GM23338 (cell line): ENCODE measurements at regions not wholly inside any gene's neighbourhood (a gene's known extent, or its start where the extent isn't known, plus 50 kb on each side); places are given as distances from the start of the nearest gene placed in this dataset.
A peak's percentile ranks its signal among the peaks of the same experiment; 100 is the strongest.

Source experiments
- ATAC-seq: fragments of 200-7000 bp; cut with Tn5 transposase; 3 replicates; pipeline ENCODE4 v1.9.1; 2020
- DNase-seq: peaks from one replicate; pipeline ENCODE4 v3.0.0-alpha.2; 2015; ENCODE audit warnings: low spot score
- H2AFZ ChIP-seq: fragments of 200-600 bp; sonication (generic); 2 replicates; pipeline ENCODE4 v1.8.0; 2016; ENCODE audit warnings: antibody characterized with exemption, mild to moderate bottlenecking, moderate library complexity
- H3F3A ChIP-seq: fragments of 200-600 bp; sonication (generic); replicated peaks from 2 replicates; pipeline ENCODE4 v1.8.0; 2017; ENCODE audit warnings: antibody characterized with exemption, mixed run types, low read depth
- H3K27ac ChIP-seq: fragments of 200-600 bp; sonication (generic); 2 replicates; pipeline ENCODE4 v1.6.1; 2016; ENCODE audit warnings: low read depth
- H3K27me3 ChIP-seq: fragments of 200-600 bp; sonication (generic); 2 replicates; pipeline ENCODE4 v1.8.0; 2016; ENCODE audit warnings: mild to moderate bottlenecking, mixed run types, moderate library complexity; ENCODE audit not compliant: insufficient read depth
- H3K36me3 ChIP-seq: fragments of 200-600 bp; sonication (generic); 2 replicates; pipeline ENCODE4 v1.8.0; 2016; ENCODE audit warnings: mild to moderate bottlenecking; ENCODE audit not compliant: insufficient read depth
- H3K4me1 ChIP-seq: fragments of 200-600 bp; sonication (generic); 2 replicates; pipeline ENCODE4 v1.8.0; 2016; ENCODE audit warnings: mild to moderate bottlenecking, moderate library complexity; ENCODE audit not compliant: insufficient read depth
- H3K4me2 ChIP-seq: fragments of 200-600 bp; sonication (generic); 2 replicates; pipeline ENCODE4 v1.7.1; 2017; ENCODE audit warnings: mixed run types
- H3K4me3 ChIP-seq: fragments of 200-600 bp; sonication (generic); 2 replicates; pipeline ENCODE4 v1.6.1; 2016; ENCODE audit warnings: mixed run types
- H3K79me2 ChIP-seq: fragments of 200-600 bp; sonication (generic); replicated peaks from 2 replicates; pipeline ENCODE4 v1.8.0; 2017; ENCODE audit warnings: mild to moderate bottlenecking; ENCODE audit not compliant: insufficient read depth
- H3K9me2 ChIP-seq: fragments of 200-600 bp; sonication (generic); 2 replicates; pipeline ENCODE4 v1.8.0; 2017; ENCODE audit not compliant: insufficient read depth
- H4K20me1 ChIP-seq: fragments of 200-600 bp; sonication (generic); replicated peaks from 2 replicates; pipeline ENCODE4 v1.8.0; 2017; ENCODE audit warnings: mild to moderate bottlenecking; ENCODE audit not compliant: insufficient read depth
- H3K27ac Mint-ChIP-seq: 2 replicates; pipeline ENCODE4 v1.8.0; 2020; ENCODE audit warnings: inconsistent platforms, mild to moderate bottlenecking, moderate library complexity, mixed read lengths
- H3K27me3 Mint-ChIP-seq: 3 replicates; pipeline ENCODE4 v1.8.0; 2022; ENCODE audit warnings: low read depth, mild to moderate bottlenecking, moderate library complexity, mixed read lengths, inconsistent platforms; ENCODE audit not compliant: insufficient read depth, poor library complexity
- H3K36me3 Mint-ChIP-seq: 3 replicates; pipeline ENCODE4 v1.8.0; 2021; ENCODE audit warnings: low read depth, mild to moderate bottlenecking, inconsistent platforms, moderate library complexity, mixed read lengths
- H3K4me1 Mint-ChIP-seq: 3 replicates; pipeline ENCODE4 v1.8.0; 2020; ENCODE audit warnings: mild to moderate bottlenecking, inconsistent platforms, mixed read lengths
- H3K4me3 Mint-ChIP-seq: 3 replicates; pipeline ENCODE4 v1.8.0; 2021; ENCODE audit warnings: moderate library complexity, mild to moderate bottlenecking, inconsistent platforms, mixed read lengths
- H3K9me3 Mint-ChIP-seq: 3 replicates; pipeline ENCODE4 v1.8.0; 2020; ENCODE audit warnings: moderate library complexity, mild to moderate bottlenecking, inconsistent platforms, mixed read lengths
- CREB1 ChIP-seq: fragments of 250-450 bp; sonication (Bioruptor Pico); IDR thresholded peaks from 2 replicates; pipeline ENCODE4 v1.5.0; 2020; ENCODE audit warnings: low read depth, mild to moderate bottlenecking, moderate library complexity
- EZH2phosphoT487 ChIP-seq: fragments of 200-600 bp; sonication (generic); IDR thresholded peaks from one replicate; pipeline ENCODE4 v1.8.1; 2018; ENCODE audit warnings: antibody characterized with exemption; ENCODE audit not compliant: unreplicated experiment
- POLR2AphosphoS5 ChIP-seq: IDR thresholded peaks from 2 replicates; pipeline ENCODE4 v1.6.1; 2016; ENCODE audit warnings: antibody characterized with exemption, low read depth
- ZNF114 ChIP-seq: fragments of 250-450 bp; sonication (Bioruptor Pico); IDR thresholded peaks from 2 replicates; pipeline ENCODE4 v1.5.0; 2020; ENCODE audit warnings: mild to moderate bottlenecking, moderate library complexity
- ZNF331 ChIP-seq: fragments of 250-450 bp; sonication (Bioruptor Pico); IDR thresholded peaks from 2 replicates; pipeline ENCODE4 v1.5.0; 2020; ENCODE audit warnings: low read depth, mild to moderate bottlenecking, moderate library complexity
- TF ChIP-seq, protein P1 (sequence below): fragments of 250-450 bp; sonication (Bioruptor Pico); IDR thresholded peaks from 2 replicates; pipeline ENCODE4 v1.5.0; 2020; ENCODE audit warnings: mild to moderate bottlenecking, moderate library complexity
- TF ChIP-seq, protein P2 (sequence below), 2 experiments: fragments of 200-600 bp in 1 of 2; sonication (generic) in 1 of 2; conservative IDR thresholded peaks; 2 replicates each; pipeline versions ENCODE4 v1.5.1 to v1.6.1; 2016 to 2017; ENCODE audit warnings: antibody characterized with exemption in 2 of 2, low read depth in 2 of 2, mild to moderate bottlenecking in 2 of 2, moderate library complexity in 1 of 2
- TF ChIP-seq, protein P3 (sequence below): IDR thresholded peaks from one replicate; pipeline ENCODE4 v1.6.1; 2018; ENCODE audit warnings: antibody characterized with exemption; ENCODE audit not compliant: unreplicated experiment

GRCh38 chr2:7288484-7288883 is 371.3 kb downstream of the RNF144A start (continued):
- TF ChIP-seq, protein P1, sequence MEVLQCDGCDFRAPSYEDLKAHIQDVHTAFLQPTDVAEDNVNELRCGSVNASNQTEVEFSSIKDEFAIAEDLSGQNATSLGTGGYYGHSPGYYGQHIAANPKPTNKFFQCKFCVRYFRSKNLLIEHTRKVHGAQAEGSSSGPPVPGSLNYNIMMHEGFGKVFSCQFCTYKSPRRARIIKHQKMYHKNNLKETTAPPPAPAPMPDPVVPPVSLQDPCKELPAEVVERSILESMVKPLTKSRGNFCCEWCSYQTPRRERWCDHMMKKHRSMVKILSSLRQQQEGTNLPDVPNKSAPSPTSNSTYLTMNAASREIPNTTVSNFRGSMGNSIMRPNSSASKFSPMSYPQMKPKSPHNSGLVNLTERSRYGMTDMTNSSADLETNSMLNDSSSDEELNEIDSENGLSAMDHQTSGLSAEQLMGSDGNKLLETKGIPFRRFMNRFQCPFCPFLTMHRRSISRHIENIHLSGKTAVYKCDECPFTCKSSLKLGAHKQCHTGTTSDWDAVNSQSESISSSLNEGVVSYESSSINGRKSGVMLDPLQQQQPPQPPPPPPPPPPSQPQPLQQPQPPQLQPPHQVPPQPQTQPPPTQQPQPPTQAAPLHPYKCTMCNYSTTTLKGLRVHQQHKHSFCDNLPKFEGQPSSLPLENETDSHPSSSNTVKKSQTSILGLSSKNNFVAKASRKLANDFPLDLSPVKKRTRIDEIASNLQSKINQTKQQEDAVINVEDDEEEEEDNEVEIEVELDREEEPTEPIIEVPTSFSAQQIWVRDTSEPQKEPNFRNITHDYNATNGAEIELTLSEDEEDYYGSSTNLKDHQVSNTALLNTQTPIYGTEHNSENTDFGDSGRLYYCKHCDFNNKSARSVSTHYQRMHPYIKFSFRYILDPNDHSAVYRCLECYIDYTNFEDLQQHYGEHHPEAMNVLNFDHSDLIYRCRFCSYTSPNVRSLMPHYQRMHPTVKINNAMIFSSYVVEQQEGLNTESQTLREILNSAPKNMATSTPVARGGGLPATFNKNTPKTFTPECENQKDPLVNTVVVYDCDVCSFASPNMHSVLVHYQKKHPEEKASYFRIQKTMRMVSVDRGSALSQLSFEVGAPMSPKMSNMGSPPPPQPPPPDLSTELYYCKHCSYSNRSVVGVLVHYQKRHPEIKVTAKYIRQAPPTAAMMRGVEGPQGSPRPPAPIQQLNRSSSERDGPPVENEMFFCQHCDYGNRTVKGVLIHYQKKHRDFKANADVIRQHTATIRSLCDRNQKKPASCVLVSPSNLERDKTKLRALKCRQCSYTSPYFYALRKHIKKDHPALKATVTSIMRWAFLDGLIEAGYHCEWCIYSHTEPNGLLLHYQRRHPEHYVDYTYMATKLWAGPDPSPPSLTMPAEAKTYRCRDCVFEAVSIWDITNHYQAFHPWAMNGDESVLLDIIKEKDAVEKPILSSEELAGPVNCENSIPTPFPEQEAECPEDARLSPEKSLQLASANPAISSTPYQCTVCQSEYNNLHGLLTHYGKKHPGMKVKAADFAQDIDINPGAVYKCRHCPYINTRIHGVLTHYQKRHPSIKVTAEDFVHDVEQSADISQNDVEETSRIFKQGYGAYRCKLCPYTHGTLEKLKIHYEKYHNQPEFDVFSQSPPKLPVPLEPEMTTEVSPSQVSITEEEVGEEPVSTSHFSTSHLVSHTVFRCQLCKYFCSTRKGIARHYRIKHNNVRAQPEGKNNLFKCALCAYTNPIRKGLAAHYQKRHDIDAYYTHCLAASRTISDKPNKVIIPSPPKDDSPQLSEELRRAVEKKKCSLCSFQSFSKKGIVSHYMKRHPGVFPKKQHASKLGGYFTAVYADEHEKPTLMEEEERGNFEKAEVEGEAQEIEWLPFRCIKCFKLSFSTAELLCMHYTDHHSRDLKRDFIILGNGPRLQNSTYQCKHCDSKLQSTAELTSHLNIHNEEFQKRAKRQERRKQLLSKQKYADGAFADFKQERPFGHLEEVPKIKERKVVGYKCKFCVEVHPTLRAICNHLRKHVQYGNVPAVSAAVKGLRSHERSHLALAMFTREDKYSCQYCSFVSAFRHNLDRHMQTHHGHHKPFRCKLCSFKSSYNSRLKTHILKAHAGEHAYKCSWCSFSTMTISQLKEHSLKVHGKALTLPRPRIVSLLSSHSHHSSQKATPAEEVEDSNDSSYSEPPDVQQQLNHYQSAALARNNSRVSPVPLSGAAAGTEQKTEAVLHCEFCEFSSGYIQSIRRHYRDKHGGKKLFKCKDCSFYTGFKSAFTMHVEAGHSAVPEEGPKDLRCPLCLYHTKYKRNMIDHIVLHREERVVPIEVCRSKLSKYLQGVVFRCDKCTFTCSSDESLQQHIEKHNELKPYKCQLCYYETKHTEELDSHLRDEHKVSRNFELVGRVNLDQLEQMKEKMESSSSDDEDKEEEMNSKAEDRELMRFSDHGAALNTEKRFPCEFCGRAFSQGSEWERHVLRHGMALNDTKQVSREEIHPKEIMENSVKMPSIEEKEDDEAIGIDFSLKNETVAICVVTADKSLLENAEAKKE (CRISPR knock-in tag), result no peak
- TF ChIP-seq ZNF114 (CRISPR knock-in tag) (no peak), ZNF331 (CRISPR knock-in tag) (no peak), EZH2phosphoT487 (no peak), CREB1 (CRISPR knock-in tag) (no peak), POLR2AphosphoS5 (no peak)
- TF ChIP-seq, protein P2, sequence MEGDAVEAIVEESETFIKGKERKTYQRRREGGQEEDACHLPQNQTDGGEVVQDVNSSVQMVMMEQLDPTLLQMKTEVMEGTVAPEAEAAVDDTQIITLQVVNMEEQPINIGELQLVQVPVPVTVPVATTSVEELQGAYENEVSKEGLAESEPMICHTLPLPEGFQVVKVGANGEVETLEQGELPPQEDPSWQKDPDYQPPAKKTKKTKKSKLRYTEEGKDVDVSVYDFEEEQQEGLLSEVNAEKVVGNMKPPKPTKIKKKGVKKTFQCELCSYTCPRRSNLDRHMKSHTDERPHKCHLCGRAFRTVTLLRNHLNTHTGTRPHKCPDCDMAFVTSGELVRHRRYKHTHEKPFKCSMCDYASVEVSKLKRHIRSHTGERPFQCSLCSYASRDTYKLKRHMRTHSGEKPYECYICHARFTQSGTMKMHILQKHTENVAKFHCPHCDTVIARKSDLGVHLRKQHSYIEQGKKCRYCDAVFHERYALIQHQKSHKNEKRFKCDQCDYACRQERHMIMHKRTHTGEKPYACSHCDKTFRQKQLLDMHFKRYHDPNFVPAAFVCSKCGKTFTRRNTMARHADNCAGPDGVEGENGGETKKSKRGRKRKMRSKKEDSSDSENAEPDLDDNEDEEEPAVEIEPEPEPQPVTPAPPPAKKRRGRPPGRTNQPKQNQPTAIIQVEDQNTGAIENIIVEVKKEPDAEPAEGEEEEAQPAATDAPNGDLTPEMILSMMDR (conservative IDR thresholded peaks at IDR 0.05; ENCODE audit: low read depth in 2 of 2), result no peak

DNA sequence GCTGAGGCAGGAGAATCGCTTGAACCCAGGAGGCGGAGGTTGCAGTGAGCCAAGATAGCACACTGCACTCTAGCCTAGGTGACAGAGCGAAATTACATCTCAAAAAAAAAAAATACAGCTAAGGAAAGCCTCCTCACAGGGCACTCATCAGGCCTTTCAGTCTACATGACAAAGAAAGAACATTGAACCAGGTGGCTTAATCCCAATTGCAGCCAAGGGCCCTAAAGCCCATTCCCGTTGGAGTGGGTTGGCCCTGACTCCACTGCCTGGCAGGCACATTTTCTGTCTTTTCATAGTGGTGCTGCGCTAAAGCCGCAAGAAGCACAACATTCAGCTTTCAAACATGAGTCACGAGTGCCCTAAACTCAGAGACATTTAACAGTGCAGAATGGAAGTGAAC is 372.5 kb downstream of the RNF144A start:
- Histone ChIP-seq H4K20me1 (no peaks in the 10 kb centered on the region), H2AFZ (no peak overlapping the region), H3K27me3 (no peaks in the 10 kb centered on the region), H3K79me2 (no peaks in the 10 kb centered on the region), H3K4me3 (no peak overlapping the region), H3K27ac (no peak overlapping the region), H3K4me2 (no peak overlapping the region), H3F3A (no peaks in the 10 kb centered on the region), H3K4me1 (no peaks in the 10 kb centered on the region), H3K9me2 (0 out of 2 replicates have a peak, but pooled peaks cover 7% of the 10 kb centered on the region), H3K36me3 (no peaks in the 10 kb centered on the region)
- ATAC-seq (peak; percentile 82), DNase-seq (peak; percentile 28)
- H3K4me1 Mint-ChIP-seq, result peaks cover 7% of the 10 kb centered on the region
- no peak overlapping the region for H3K4me3 Mint-ChIP-seq
- peaks cover under 1% of the 10 kb centered on the region for H3K27me3 Mint-ChIP-seq
- no peaks in the 10 kb centered on the region for H3K36me3 Mint-ChIP-seq
- H3K27ac Mint-ChIP-seq, result no peak overlapping the region
- no peaks in the 10 kb centered on the region for H3K9me3 Mint-ChIP-seq
- TF ChIP-seq ZNF114 (CRISPR knock-in tag) (no peak), EZH2phosphoT487 (no peak), CREB1 (CRISPR knock-in tag) (no peak), ZNF331 (CRISPR knock-in tag) (no peak)
- TF ChIP-seq, protein P3, sequence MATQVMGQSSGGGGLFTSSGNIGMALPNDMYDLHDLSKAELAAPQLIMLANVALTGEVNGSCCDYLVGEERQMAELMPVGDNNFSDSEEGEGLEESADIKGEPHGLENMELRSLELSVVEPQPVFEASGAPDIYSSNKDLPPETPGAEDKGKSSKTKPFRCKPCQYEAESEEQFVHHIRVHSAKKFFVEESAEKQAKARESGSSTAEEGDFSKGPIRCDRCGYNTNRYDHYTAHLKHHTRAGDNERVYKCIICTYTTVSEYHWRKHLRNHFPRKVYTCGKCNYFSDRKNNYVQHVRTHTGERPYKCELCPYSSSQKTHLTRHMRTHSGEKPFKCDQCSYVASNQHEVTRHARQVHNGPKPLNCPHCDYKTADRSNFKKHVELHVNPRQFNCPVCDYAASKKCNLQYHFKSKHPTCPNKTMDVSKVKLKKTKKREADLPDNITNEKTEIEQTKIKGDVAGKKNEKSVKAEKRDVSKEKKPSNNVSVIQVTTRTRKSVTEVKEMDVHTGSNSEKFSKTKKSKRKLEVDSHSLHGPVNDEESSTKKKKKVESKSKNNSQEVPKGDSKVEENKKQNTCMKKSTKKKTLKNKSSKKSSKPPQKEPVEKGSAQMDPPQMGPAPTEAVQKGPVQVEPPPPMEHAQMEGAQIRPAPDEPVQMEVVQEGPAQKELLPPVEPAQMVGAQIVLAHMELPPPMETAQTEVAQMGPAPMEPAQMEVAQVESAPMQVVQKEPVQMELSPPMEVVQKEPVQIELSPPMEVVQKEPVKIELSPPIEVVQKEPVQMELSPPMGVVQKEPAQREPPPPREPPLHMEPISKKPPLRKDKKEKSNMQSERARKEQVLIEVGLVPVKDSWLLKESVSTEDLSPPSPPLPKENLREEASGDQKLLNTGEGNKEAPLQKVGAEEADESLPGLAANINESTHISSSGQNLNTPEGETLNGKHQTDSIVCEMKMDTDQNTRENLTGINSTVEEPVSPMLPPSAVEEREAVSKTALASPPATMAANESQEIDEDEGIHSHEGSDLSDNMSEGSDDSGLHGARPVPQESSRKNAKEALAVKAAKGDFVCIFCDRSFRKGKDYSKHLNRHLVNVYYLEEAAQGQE, result no peak
